ENCODE measurements at regions not wholly inside any gene's neighbourhood (a gene's known extent, or its start where the extent isn't known, plus 50 kb on each side); places are given as distances from the start of the nearest gene placed in this dataset.
"Not testable (repeated sequence)": the region's sequence is repeated elsewhere in the genome, so short reads cannot be mapped to it uniquely, and the experiment has no call there.

DNA sequence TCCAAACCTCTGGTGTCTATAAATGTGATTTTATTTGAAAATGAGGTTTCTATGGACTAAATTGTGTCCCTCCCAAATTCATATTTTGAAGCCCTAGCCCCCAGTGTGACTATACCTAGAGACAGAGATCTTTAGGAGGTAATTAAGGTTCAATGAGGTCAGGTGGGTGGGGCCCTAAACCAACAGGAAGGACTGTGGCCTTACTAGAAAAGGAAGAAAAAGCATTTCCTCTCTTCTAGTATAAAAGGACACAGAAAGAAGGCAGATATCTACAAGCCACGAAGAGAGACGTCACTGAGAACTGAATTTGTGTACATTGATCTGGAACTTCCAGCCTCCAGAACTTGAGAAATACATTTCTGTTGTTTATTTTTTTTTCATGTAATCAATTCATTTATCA lies 123.1 kb upstream of the RUNX1 start:
- Mint-ChIP-seq H3K27me3 (no peaks in the 10 kb centered on the region), H3K4me1 (peaks cover 17% of the 10 kb centered on the region), H3K4me3 (no peak overlapping the region), H3K9me3 (peaks cover 4% of the 10 kb centered on the region), H3K36me3 (no peaks in the 10 kb centered on the region), H3K27ac (no peak overlapping the region)
- no peak for ATAC-seq (ENCODE audit: low read depth)
- no peak for DNase-seq (ENCODE audit: low spot score in 2 of 2)

DNA sequence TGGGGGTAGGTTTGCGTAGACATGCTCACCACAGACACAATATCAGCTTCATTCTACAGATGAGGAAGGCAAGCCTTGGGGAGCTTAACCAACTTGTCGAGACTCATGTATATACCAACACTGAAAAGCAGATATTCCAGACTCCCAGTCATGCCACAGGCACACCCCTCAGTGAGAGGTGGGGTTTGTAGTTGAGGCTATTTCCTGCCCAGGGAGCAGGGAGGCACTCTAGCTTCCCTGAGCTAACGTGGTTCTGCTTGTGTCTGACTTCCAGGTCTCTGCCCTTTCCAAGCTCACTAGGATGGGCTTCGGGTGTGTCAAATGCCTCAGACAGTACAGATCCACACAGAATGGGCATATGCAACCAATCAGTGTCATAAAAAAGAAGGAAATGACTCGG lies 122.3 kb upstream of the RUNX1 start:
- peaks cover 17% of the 10 kb centered on the region for H3K4me1 Mint-ChIP-seq
- peaks cover 4% of the 10 kb centered on the region for H3K9me3 Mint-ChIP-seq
- H3K36me3 Mint-ChIP-seq = no peaks in the 10 kb centered on the region
- DNase-seq (ENCODE audit: low spot score in 2 of 2) (no peak), ATAC-seq (ENCODE audit: low read depth) (no peak)
- no peak overlapping the region for H3K4me3 Mint-ChIP-seq
- H3K27me3 Mint-ChIP-seq = no peaks in the 10 kb centered on the region
- no peak overlapping the region for H3K27ac Mint-ChIP-seq

DNA sequence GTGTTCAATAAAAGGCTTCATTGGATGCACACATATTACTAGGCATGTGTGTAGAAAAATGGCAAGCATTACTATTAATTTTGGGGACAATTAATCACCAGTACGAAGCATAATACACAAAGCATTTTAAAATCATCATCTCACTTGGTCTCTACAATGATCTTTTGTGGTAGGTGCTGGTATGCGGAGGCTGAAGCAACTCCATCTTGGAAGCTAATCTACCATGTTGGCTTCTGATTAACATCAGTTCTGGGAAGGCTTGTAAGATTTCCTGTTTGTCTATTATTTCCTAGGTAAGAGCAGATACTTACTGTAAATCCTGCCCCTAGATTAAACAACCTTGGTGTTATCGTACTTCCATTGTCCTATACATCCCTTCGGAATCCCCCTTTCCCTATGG lies 121.7 kb upstream of the RUNX1 start:
- H3K4me1 Mint-ChIP-seq = peaks cover 17% of the 10 kb centered on the region
- peaks cover 2% of the 10 kb centered on the region for H3K9me3 Mint-ChIP-seq
- DNase-seq (ENCODE audit: low spot score in 2 of 2) = no peak
- H3K27me3 Mint-ChIP-seq = no peaks in the 10 kb centered on the region
- no peak for ATAC-seq (ENCODE audit: low read depth)
- no peaks in the 10 kb centered on the region for H3K36me3 Mint-ChIP-seq
- H3K27ac Mint-ChIP-seq = peak overlapping the region; percentile 43
- no peak overlapping the region for H3K4me3 Mint-ChIP-seq

DNA sequence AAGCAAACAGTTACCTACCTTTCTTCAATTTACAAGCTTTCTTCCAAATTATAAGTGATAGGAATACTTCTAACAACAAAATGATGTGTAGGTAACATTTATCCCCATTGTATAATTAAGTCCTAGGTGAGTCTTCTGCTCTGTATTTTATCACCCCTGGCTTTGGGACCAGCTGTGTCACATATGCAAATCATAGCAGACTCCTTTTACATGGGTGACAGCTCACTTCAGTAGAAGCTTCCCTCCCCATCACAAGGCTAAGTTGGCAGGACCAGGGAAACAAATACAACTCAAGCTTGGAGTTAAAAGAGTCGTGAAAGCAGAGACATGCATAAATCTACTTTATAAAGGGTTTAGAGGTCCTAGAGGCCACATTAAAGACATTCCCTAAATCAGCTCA lies 121.1 kb upstream of the RUNX1 start:
- peaks cover 3% of the 10 kb centered on the region for H3K9me3 Mint-ChIP-seq
- H3K27ac Mint-ChIP-seq = no peak overlapping the region
- no peaks in the 10 kb centered on the region for H3K36me3 Mint-ChIP-seq
- peaks cover 2% of the 10 kb centered on the region for H3K27me3 Mint-ChIP-seq
- DNase-seq (ENCODE audit: low spot score in 2 of 2) (peak in 1 of 2 donors; percentile 13), ATAC-seq (ENCODE audit: low read depth) (peak; percentile 95)
- H3K4me3 Mint-ChIP-seq = no peak overlapping the region
- H3K4me1 Mint-ChIP-seq = peaks cover 17% of the 10 kb centered on the region

DNA sequence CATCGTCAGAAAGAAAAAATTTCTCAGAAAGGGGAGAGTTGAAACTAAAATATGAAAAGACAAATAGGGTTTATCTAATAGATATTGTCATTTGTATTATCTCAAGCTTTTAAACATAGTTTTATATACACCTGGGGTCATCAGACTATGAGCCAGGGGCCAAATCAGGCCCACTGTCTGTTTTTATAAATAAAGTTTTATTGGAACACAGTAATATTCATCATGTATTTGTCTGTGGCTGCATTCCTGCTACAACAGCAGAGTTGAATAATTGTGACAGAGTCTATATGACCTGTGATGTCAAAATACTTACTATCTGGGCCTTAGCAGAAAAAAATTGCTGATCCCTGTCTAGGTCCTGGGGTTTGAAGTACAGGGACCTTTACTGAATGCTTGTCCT lies 120.5 kb upstream of the RUNX1 start:
- Mint-ChIP-seq H3K4me3 (no peak overlapping the region), H3K4me1 (peaks cover 17% of the 10 kb centered on the region), H3K9me3 (peaks cover 2% of the 10 kb centered on the region), H3K27ac (no peak overlapping the region), H3K36me3 (no peaks in the 10 kb centered on the region), H3K27me3 (peaks cover 2% of the 10 kb centered on the region)
- no peak for DNase-seq (ENCODE audit: low spot score in 2 of 2)
- ATAC-seq (ENCODE audit: low read depth) = no peak

DNA sequence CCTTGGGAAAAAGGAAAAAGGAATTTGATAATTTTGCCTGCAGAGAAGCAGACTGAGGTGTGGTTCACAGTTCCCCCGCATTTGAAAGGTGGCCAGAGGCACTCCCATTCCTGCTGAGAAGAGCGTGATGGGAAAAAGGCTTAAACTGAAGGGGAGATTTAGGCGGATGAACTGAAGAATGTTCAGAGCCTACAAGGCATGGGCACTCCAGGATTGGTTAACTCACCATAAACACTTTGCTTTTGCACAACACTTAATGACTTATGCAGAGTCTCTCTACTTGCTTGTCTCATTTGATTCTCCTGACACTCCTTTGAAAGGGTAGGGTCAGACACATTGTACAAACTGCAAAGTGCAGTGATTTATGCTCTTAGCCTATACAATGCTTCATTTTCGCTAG lies 119.6 kb upstream of the RUNX1 start:
- Mint-ChIP-seq H3K4me1 (peaks cover 17% of the 10 kb centered on the region), H3K36me3 (no peaks in the 10 kb centered on the region), H3K27me3 (peaks cover 2% of the 10 kb centered on the region), H3K27ac (no peak overlapping the region), H3K9me3 (peaks cover 2% of the 10 kb centered on the region), H3K4me3 (no peak overlapping the region)
- ATAC-seq (ENCODE audit: low read depth) (no peak), DNase-seq (ENCODE audit: low spot score in 2 of 2) (no peak)

DNA sequence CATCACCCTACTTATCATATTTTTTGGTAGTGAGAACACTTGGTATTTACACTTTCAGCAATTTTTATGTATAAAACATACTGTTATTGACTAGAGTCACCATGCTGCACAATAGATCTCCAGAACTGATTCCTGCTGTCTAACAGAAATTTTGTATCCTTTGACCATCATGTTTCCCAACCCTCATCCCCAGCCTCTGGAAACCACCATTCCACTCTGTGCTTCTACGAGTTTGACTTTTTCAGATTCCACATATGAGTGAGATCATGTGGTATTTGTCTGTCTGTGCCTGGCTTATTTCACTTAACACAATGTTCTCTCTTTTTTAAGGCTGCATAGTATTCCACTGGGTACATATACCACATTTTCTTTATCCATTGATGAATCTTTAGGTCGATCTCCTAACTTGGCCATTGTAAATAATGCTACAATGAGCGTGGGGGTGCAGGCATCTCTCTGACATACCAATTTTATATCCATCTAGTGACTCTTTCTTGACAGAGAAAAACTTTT lies 115.9 kb upstream of the RUNX1 start:
- Mint-ChIP-seq H3K27me3 (peaks cover 5% of the 10 kb centered on the region), H3K27ac (no peak overlapping the region), H3K4me1 (peaks cover under 1% of the 10 kb centered on the region), H3K4me3 (no peak overlapping the region), H3K9me3 (peaks cover 2% of the 10 kb centered on the region), H3K36me3 (no peaks in the 10 kb centered on the region)
- no peak for ATAC-seq (ENCODE audit: low read depth)
- no peak for DNase-seq (ENCODE audit: low spot score in 2 of 2)

DNA sequence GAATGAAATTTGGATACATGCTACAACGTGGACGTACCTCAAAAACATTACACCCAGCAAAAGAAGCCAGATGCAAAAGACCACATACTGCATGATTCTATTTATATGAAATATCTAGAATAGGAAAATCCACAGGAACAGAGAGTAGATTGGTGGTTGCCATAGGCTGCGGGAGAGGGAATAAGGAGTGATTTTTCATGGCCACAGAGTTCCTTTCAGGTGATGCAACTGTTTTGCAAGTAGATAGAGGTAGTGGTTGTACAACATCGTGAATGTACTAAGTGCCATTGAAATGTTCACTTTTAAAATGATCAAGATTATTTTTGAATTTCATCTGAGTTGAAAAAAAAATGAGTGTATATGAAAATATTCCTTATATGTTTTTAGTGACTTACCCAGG lies 115.3 kb upstream of the RUNX1 start:
- Mint-ChIP-seq H3K4me3 (no peak overlapping the region), H3K9me3 (peaks cover 2% of the 10 kb centered on the region), H3K27ac (no peak overlapping the region), H3K4me1 (no peaks in the 10 kb centered on the region), H3K36me3 (no peaks in the 10 kb centered on the region), H3K27me3 (peaks cover 5% of the 10 kb centered on the region)
- DNase-seq (ENCODE audit: low spot score in 2 of 2) = no peak
- ATAC-seq (ENCODE audit: low read depth) = no peak

DNA sequence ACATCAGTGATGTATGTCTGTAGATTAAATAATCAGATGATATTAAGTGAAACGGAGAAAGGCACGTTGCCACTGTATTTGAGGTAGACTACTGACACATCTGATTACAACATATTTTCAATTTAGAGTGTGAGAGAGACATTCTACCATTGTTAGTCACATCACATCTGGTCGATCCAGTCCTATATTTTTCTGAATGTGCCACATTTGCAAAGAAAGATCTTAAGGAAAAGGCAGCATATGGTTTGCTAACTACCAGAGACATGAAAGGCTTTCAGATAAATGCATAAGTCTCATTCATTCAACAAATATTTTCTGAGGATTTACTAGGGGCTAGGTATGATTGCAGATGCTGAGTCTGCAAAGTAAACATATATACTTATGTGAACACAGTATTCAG lies 114.3 kb upstream of the RUNX1 start:
- Mint-ChIP-seq H3K9me3 (peaks cover 2% of the 10 kb centered on the region), H3K27ac (no peak overlapping the region), H3K4me1 (no peaks in the 10 kb centered on the region), H3K4me3 (no peak overlapping the region), H3K27me3 (peaks cover 6% of the 10 kb centered on the region), H3K36me3 (no peaks in the 10 kb centered on the region)
- DNase-seq (ENCODE audit: low spot score in 2 of 2) = no peak
- no peak for ATAC-seq (ENCODE audit: low read depth)

DNA sequence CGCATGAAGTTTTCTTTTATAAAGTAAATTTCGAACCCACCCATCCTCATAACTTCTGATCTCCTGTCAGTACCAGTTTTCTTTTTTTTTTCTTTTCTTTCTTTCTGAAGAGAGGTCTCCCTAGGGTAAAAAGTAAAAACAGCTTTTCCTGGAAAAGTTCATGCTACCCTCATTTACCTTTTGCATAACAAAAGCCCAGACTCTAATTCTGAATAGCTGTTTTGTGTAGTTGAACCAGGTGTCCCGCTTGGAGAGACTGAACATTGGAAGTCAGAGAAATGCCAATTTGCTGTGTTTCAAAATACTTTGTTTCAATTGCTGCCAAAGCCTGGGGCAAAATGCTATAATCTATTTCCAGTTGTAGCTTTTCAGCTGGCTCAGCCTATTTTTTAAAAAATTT lies 113.7 kb upstream of the RUNX1 start:
- Mint-ChIP-seq H3K27me3 (peaks cover 6% of the 10 kb centered on the region), H3K4me1 (no peaks in the 10 kb centered on the region), H3K4me3 (no peak overlapping the region), H3K36me3 (no peaks in the 10 kb centered on the region), H3K9me3 (peaks cover 2% of the 10 kb centered on the region), H3K27ac (no peak overlapping the region)
- DNase-seq (ENCODE audit: low spot score in 2 of 2) (no peak), ATAC-seq (ENCODE audit: low read depth) (no peak)

DNA sequence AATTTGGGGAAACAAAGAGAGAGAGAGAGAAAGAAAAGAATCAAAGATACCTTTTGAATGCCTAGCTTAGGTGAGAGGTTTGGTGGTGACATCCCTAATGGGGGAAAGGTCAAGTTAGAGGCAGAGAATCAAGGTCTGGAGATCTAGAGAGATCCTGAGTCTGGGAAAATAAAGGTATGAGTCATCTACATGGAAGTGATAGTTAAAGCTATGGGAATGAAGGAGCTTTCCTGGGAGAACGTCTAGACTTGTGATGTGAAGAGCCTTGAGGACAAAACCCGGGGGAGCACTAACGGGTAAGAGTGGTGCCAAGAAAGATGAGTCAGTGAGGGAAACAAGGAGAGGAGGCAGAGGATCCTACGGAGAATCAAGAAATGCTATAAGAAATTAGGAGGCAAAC lies 110.8 kb upstream of the RUNX1 start:
- DNase-seq (ENCODE audit: low spot score in 2 of 2) = no peak
- H3K4me3 Mint-ChIP-seq = no peak overlapping the region
- H3K36me3 Mint-ChIP-seq = peaks cover 2% of the 10 kb centered on the region
- ATAC-seq (ENCODE audit: low read depth) = no peak
- peaks cover 4% of the 10 kb centered on the region for H3K27me3 Mint-ChIP-seq
- peaks cover 6% of the 10 kb centered on the region for H3K9me3 Mint-ChIP-seq
- no peak overlapping the region for H3K27ac Mint-ChIP-seq
- H3K4me1 Mint-ChIP-seq = no peaks in the 10 kb centered on the region

DNA sequence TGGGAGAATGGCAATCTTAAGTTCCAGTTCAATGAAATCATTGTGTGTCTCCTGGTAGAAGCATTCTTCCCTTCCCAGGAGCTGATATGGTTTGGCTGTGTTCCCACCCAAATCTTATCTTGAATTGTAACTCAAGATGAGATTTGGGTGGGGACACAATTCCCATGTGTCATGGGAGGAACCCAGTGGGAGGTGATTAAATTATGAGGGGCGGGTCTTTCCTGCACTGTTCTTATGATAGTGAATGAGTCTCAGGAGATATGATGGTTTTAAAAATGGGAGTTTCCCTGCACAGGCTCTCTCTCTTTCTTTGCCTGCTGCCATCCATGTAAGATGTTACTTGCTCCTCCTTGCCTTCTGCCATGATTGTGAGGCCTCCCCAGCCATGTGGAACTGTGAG lies 108.3 kb upstream of the RUNX1 start:
- not testable (repeated sequence) for H3K36me3 Mint-ChIP-seq; H3K27ac Mint-ChIP-seq; ATAC-seq (ENCODE audit: low read depth); H3K4me1 Mint-ChIP-seq; H3K4me3 Mint-ChIP-seq; H3K27me3 Mint-ChIP-seq; DNase-seq (ENCODE audit: low spot score in 2 of 2); H3K9me3 Mint-ChIP-seq

DNA sequence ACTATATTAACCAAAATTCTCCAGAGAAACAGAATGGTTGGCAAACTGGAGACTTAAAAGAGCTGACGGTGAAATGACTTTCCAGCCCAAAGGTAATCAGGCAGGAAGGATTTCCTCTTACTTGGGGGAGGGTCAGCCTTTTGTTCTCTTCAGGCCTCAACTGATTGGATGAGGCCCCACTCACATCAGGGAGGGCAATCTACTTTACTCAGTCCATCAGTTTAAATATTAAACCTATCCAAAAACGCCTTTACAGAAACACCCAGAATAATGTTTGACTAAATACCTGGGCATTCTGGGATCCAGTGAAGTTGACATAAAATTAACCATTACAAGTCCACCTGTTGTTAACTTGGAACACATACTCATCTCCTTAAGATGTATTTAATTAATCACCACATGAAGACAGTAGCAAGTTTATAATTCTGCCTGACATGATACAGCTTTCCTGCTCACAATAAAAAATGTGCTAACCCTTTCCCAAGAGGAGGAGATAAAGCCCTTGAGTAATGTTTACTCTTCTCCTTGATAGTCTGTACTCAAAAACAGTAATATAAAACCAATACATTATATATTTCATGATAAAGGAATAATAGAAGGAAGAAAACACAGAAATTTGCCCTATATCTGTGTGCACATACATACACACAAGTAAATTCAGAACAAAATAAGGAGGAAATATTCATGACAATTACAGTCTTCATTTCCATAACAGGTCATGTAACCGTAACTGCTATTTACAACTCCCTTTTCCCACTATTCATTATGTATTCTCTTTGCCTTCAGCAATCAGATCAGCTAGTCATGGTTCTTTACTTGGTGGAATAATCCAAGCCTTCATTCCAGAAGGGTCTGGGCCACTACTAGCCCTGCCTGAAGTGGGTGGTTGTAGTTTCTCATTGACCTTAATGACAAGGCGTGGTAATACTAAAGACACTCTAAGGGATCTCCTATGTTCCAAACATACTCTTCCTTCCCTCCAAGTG lies 107.5 kb upstream of the RUNX1 start:
- no peak for ATAC-seq (ENCODE audit: low read depth)
- Mint-ChIP-seq H3K9me3 (peaks cover 6% of the 10 kb centered on the region), H3K27me3 (peaks cover 5% of the 10 kb centered on the region), H3K27ac (no peak overlapping the region), H3K4me3 (no peak overlapping the region), H3K4me1 (no peaks in the 10 kb centered on the region), H3K36me3 (peaks cover 2% of the 10 kb centered on the region)
- DNase-seq (ENCODE audit: low spot score in 2 of 2) = no peak

DNA sequence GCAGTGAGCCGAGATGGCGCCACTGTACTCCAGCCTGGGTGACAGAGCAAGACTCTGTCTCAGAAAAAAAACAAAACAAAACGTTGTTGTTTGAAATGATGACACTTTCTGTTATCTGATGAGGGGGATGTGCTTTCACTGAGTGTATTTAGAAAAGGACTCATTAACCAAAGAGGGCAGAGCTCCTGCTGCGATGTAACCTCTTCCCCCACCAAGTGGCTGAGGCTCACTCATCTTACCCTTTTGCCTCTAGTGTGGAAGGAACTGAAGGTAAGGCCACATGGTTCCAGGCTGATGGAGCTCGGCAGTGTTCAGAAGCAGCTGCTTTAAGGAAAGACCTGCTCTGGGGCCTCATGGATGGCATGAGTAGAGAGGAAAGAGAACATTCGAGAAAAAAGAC lies 105.7 kb upstream of the RUNX1 start:
- DNase-seq (ENCODE audit: low spot score in 2 of 2) (no peak), ATAC-seq (ENCODE audit: low read depth) (no peak)
- Mint-ChIP-seq H3K27me3 (peaks cover 7% of the 10 kb centered on the region), H3K27ac (no peak overlapping the region), H3K4me1 (no peaks in the 10 kb centered on the region), H3K36me3 (peaks cover 2% of the 10 kb centered on the region), H3K9me3 (peaks cover 6% of the 10 kb centered on the region), H3K4me3 (no peak overlapping the region)

DNA sequence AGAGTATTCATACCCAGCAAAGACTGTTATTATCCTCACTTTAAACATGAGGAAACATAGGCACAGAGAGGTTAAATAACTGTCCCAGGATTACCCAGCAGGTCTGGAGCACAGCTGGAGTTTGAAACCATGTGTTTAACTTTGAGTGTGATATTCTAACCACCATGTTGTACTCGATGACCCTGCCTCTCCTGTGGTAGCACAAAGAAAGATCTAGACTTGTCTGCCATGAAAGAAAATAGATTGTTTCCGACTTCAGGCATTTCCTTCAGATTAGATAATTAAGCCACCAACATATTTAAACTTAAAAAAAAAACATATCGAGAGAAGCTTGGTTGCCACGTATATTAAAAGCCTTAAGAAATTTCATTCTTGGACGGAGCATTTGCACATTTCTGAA lies 104.6 kb upstream of the RUNX1 start:
- Mint-ChIP-seq H3K36me3 (peaks cover 2% of the 10 kb centered on the region), H3K4me3 (no peak overlapping the region), H3K27me3 (peaks cover 5% of the 10 kb centered on the region), H3K9me3 (peaks cover 6% of the 10 kb centered on the region), H3K27ac (no peak overlapping the region), H3K4me1 (no peaks in the 10 kb centered on the region)
- no peak for DNase-seq (ENCODE audit: low spot score in 2 of 2)
- ATAC-seq (ENCODE audit: low read depth) = no peak

Measured in memory B cell (primary cell).